Body of pancreas (tissue), 4 donors: ENCODE measurements at regions not wholly inside any gene's neighbourhood (a gene's known extent, or its start where the extent isn't known, plus 50 kb on each side); places are given as distances from the start of the nearest gene placed in this dataset.

Experiments
- CTCF ChIP-seq, 7 experiments: fragments of 450-650 bp in 4 of 7; fragments of 200-600 bp in 3 of 7; sonication (generic) in 3 of 7; IDR thresholded peaks; one replicate each; pipeline ENCODE4 v1.5.1; 2016 to 2019; ENCODE audit warnings: antibody characterized with exemption in 7 of 7
- POLR2A ChIP-seq, 3 donors: fragments of 450-650 bp; IDR thresholded peaks; one replicate each; pipeline ENCODE4 v1.6.1; 2016; ENCODE audit warnings: antibody characterized with exemption in 3 of 3, mild to moderate bottlenecking in 2 of 3

- TF ChIP-seq CTCF (IDR thresholded peaks at IDR 0.05) = no peak
- TF ChIP-seq POLR2A (IDR thresholded peaks at IDR 0.05) = no peak
Observed at GRCh38 chr21:17674106-17674505, 61.4 kb upstream of the BTG3 start.
